B cell (primary cell): ENCODE measurements at regions not wholly inside any gene's neighbourhood (a gene's known extent, or its start where the extent isn't known, plus 50 kb on each side); places are given as distances from the start of the nearest gene placed in this dataset.

ENCODE experiments used
- ATAC-seq: fragments of 200-7000 bp; cut with Tn5 transposase; one replicate; pipeline ENCODE4 v1.10.0; 2021; ENCODE audit warnings: low read depth, mild to moderate bottlenecking, moderate number of reproducible peaks, moderate library complexity
- CTCF ChIA-PET: fragments of 350-600 bp; sonication (Branson Sonifier 250); formaldehyde crosslinking; loops from one replicate; lab custom pipeline; 2021; ENCODE audit warnings: antibody characterized with exemption, inconsistent platforms; lab: Charles Lee
- POLR2A ChIA-PET: fragments of 350-600 bp; sonication (Branson Sonifier 250); formaldehyde crosslinking; loops from one replicate; lab custom pipeline; 2021; ENCODE audit warnings: antibody characterized with exemption; lab: Charles Lee
- DNase-seq: peaks from one replicate; pipeline ENCODE4 v3.0.0; 2013
- H2AFZ ChIP-seq: 2 replicates; pipeline ENCODE4 v1.6.1; 2012; ENCODE audit warnings: mild to moderate bottlenecking, low read depth, low read length; ENCODE audit not compliant: insufficient read depth, poor library complexity, severe bottlenecking
- H3K27ac ChIP-seq, 2 donors: 1 replicate in 1 of 2; 2 replicates in 1 of 2; pipeline ENCODE4 v1.5.1; 2012 to 2013; ENCODE audit warnings: low read length in 2 of 2, mild to moderate bottlenecking in 2 of 2, moderate library complexity in 1 of 2
- H3K27me3 ChIP-seq, 4 experiments: fragments of 200-600 bp in 1 of 4; sonication (generic) in 1 of 4; replicated peaks in 1 of 4; 1 replicate in 2 of 4; 2 replicates in 2 of 4; pipeline versions ENCODE4 v1.6.1 to v1.7.0; 2013 to 2016; ENCODE audit warnings: low read length in 3 of 4, mild to moderate bottlenecking in 2 of 4, mixed read lengths in 1 of 4, moderate library complexity in 1 of 4; ENCODE audit not compliant: insufficient read depth in 4 of 4, control insufficient read depth in 3 of 4; ENCODE audit errors: control extremely low read depth in 1 of 4
- H3K36me3 ChIP-seq, 2 experiments: replicated peaks in 1 of 2; 1 replicate in 1 of 2; 2 replicates in 1 of 2; pipeline versions ENCODE4 v1.6.1 to v1.7.1; 2013; ENCODE audit warnings: low read length in 1 of 2; ENCODE audit not compliant: insufficient read depth in 2 of 2, control insufficient read depth in 1 of 2; ENCODE audit errors: control extremely low read depth in 1 of 2, extremely low read depth in 1 of 2
- H3K4me1 ChIP-seq, 2 donors: fragments of 200-600 bp in 1 of 2; sonication (generic) in 1 of 2; 1 replicate in 1 of 2; 2 replicates in 1 of 2; pipeline versions ENCODE4 v1.5.1 to v1.6.1; 2013 to 2017; ENCODE audit warnings: low read length in 2 of 2; ENCODE audit not compliant: control insufficient read depth in 2 of 2, insufficient read depth in 2 of 2
- H3K4me2 ChIP-seq: replicated peaks from 2 replicates; pipeline ENCODE3; 2012; ENCODE audit warnings: mild to moderate bottlenecking, low read depth, low read length; ENCODE audit not compliant: poor library complexity, severe bottlenecking
- H3K4me3 ChIP-seq, 5 experiments: fragments of 200-600 bp in 1 of 5; sonication (generic) in 1 of 5; 1 replicate in 3 of 5; 2 replicates in 2 of 5; pipeline versions ENCODE4 v1.5.1 to v1.7.0; 2011 to 2016; ENCODE audit warnings: low read length in 4 of 5, mild to moderate bottlenecking in 4 of 5, low read depth in 2 of 5, control low read depth in 1 of 5, moderate library complexity in 1 of 5; ENCODE audit not compliant: insufficient read depth in 1 of 5; ENCODE audit errors: control extremely low read depth in 1 of 5, extremely low read depth in 1 of 5
- H3K79me2 ChIP-seq: fragments of 200-600 bp; sonication (generic); one replicate; pipeline ENCODE4 v1.6.0; 2016; ENCODE audit warnings: low read length; ENCODE audit not compliant: control insufficient read depth, insufficient read depth
- H3K9ac ChIP-seq: fragments of 200-600 bp; sonication (generic); 2 replicates; pipeline ENCODE4 v1.6.1; 2017; ENCODE audit warnings: mild to moderate bottlenecking, low read length, moderate library complexity
- H3K9me3 ChIP-seq, 3 donors: one replicate each; pipeline versions ENCODE4 v1.6.1 to v1.7.1; 2013; ENCODE audit warnings: low read length in 2 of 3; ENCODE audit not compliant: control insufficient read depth in 2 of 3, insufficient read depth in 1 of 3; ENCODE audit errors: control extremely low read depth in 1 of 3
- H4K20me1 ChIP-seq: 2 replicates; pipeline ENCODE4 v1.6.0; 2012; ENCODE audit warnings: mild to moderate bottlenecking, low read length; ENCODE audit not compliant: insufficient read depth, control insufficient read depth, poor library complexity, severe bottlenecking
- H3K27ac Mint-ChIP-seq: one replicate; pipeline ENCODE4 v1.8.0; 2021; ENCODE audit warnings: mixed read lengths
- H3K27me3 Mint-ChIP-seq: one replicate; pipeline ENCODE4 v1.8.0; 2021; ENCODE audit warnings: mixed read lengths
- H3K4me1 Mint-ChIP-seq: one replicate; pipeline ENCODE4 v1.8.0; 2021; ENCODE audit warnings: mixed read lengths
- H3K4me3 Mint-ChIP-seq: one replicate; pipeline ENCODE4 v1.8.0; 2021; ENCODE audit warnings: mixed read lengths
- H3K9me3 Mint-ChIP-seq: one replicate; pipeline ENCODE4 v1.8.0; 2022; ENCODE audit warnings: mixed read lengths; ENCODE audit not compliant: insufficient read depth
- CTCF ChIP-seq: fragments of 200-600 bp; IDR thresholded peaks from one replicate; pipeline ENCODE4 v1.8.0; 2022; ENCODE audit warnings: antibody characterized with exemption, mild to moderate bottlenecking
- EZH2 ChIP-seq: IDR thresholded peaks from 2 replicates; pipeline ENCODE4 v1.6.1; 2012; ENCODE audit warnings: borderline replicate concordance, low read depth, mild to moderate bottlenecking, moderate library complexity, low read length; ENCODE audit not compliant: insufficient read depth, poor library complexity, severe bottlenecking
- WGBS: methylation state at CpG from one replicate; pipeline ENCODE4 v1.1.5; 2013; ENCODE audit warnings: missing lambda C conversion rate; ENCODE audit not compliant: insufficient coverage; 5-methylcytosine and 5-hydroxymethylcytosine counted together
- intact Hi-C: fragments of 100-400 bp; cut with micrococcal nuclease; formaldehyde crosslinking; loops from one replicate; pipeline ENCODE4 v1.10.0; 2022

GRCh38 chr16:87218281-87219055, 98.7 kb downstream of the C16orf95 start:
- Histone ChIP-seq H3K79me2 (no peaks in the 10 kb centered on the region), H3K27me3 (no peaks in the 10 kb centered on the region), H2AFZ (no peak overlapping the region), H3K4me2 (no peak overlapping the region), H3K9ac (no peak overlapping the region), H4K20me1 (no peaks in the 10 kb centered on the region), H3K4me1 (no peaks in the 10 kb centered on the region), H3K9me3 (no peaks in the 10 kb centered on the region), H3K27ac (no peak overlapping the region), H3K4me3 (no peak overlapping the region), H3K36me3 (no peaks in the 10 kb centered on the region)
- no peak overlapping the region for H3K4me3 Mint-ChIP-seq
- H3K9me3 Mint-ChIP-seq, result no peaks in the 10 kb centered on the region
- TF ChIP-seq EZH2, result no peak
- no peak for TF ChIP-seq CTCF
- DNase-seq (no peak), ATAC-seq (no peak)
- ChIA-PET POLR2A (no interaction called here), CTCF (no interaction called here)
- no peak overlapping the region for H3K27ac Mint-ChIP-seq
- intact Hi-C loops, result no loop called here
- WGBS, result 81% methylated on average over 18 of the region's 36 CpGs
- peaks cover 6% of the 10 kb centered on the region for H3K27me3 Mint-ChIP-seq
- no peaks in the 10 kb centered on the region for H3K4me1 Mint-ChIP-seq

- no peaks in the 10 kb centered on the region for H3K9me3 Mint-ChIP-seq
- no peaks in the 10 kb centered on the region for H3K4me1 Mint-ChIP-seq
- no peaks in the 10 kb centered on the region for H3K4me1 ChIP-seq
- no peaks in the 10 kb centered on the region for H3K79me2 ChIP-seq
- H3K27ac ChIP-seq, result no peak overlapping the region
- DNase-seq (no peak), ATAC-seq (no peak)
- no peak overlapping the region for H3K4me3 ChIP-seq
- no peaks in the 10 kb centered on the region for H4K20me1 ChIP-seq
- intact Hi-C loops, result no loop called here
- no peaks in the 10 kb centered on the region for H3K36me3 ChIP-seq
- CTCF ChIA-PET, result no interaction called here
- 98% methylated on average over 13 of the region's 15 CpGs for WGBS
- TF ChIP-seq EZH2, result no peak
- no peak for TF ChIP-seq CTCF
- no peak overlapping the region for H3K4me2 ChIP-seq
- no peak overlapping the region for H3K4me3 Mint-ChIP-seq
- H3K27me3 ChIP-seq, result no peaks in the 10 kb centered on the region
- POLR2A ChIA-PET, result no interaction called here
- no peak overlapping the region for H2AFZ ChIP-seq
- no peaks in the 10 kb centered on the region for H3K9me3 ChIP-seq
- H3K27me3 Mint-ChIP-seq, result peaks cover 6% of the 10 kb centered on the region
- H3K27ac Mint-ChIP-seq, result no peak overlapping the region
- H3K9ac ChIP-seq, result no peak overlapping the region
Observed at GRCh38 chr16:87219287-87219909, 97.8 kb downstream of the C16orf95 start.
